ENCODE measurements at regions not wholly inside any gene's neighbourhood (a gene's known extent, or its start where the extent isn't known, plus 50 kb on each side); places are given as distances from the start of the nearest gene placed in this dataset.
"Not testable (repeated sequence)": the region's sequence is repeated elsewhere in the genome, so short reads cannot be mapped to it uniquely, and the experiment has no call there.

- DNase-seq (ENCODE audit: low spot score) = no peak
These were observed 1720.2 kb downstream of the MRPL39 start for GRCh38 chr21:23886828-23887724.

DNA sequence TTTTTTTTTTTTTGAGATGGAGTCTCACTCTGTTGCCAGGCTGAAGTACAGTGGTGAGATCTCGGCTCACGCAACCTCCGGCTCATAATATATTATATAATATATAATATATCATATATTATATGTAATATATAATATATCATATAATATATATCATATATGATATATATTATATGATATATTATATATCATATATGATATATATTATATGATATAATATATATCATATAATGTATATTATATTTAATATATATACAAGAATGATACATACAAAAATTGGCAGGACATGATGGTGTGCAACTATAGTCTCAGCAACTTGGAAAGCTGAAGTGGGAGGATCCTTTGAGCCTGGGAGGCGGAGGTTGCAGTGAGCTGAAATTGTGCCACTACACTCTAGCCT lies 1725.5 kb downstream of the MRPL39 start:
- DNase-seq (ENCODE audit: low spot score) = no peak

- DNase-seq (ENCODE audit: low spot score) = peak; percentile 5
These were observed 1730.2 kb downstream of the MRPL39 start for GRCh38 chr21:23876925-23877558.

DNA sequence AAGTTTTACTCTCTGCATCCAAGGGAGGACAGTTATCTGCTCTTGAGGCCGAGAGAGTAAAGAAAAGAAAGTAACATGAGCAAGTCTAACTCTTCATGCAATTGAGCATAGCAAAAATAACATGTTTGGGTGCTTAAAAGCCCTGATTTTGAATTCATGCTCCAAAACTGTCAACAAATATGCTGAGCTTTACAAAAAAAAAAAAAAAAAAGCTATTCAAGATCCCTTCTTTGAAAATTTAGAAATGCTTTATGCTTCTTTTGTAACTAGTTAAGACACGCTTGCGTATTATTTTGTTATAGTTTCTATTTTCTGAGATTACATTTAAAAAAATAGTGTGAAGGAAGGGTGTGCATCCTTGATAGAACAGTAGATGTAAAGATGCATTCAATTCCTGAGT lies 1733.0 kb downstream of the MRPL39 start:
- DNase-seq (ENCODE audit: low spot score) = no peak

GRCh38 chr21:23861911-23862504 lies 1745.3 kb downstream of the MRPL39 start:
- no peak for DNase-seq (ENCODE audit: low spot score)

DNA sequence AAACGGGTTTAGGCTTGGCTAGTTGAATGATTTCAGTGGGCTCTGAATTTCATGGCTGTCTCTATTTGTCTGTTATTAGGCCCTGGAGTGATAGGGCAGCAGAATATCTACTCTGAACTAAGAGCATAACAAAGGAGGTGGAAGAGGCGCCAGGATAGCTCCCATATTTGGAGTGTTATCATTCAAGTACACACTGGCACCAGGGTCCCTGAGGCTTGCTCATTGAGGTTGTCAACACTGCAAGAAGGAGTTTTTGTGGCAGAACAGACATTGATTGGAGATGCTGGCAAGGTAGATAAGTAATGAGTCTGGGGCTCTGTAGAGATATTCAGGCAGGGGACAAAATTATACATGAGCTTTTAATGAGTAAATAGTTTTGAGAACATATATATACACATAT lies 1748.4 kb downstream of the MRPL39 start:
- no peak for DNase-seq (ENCODE audit: low spot score)

DNA sequence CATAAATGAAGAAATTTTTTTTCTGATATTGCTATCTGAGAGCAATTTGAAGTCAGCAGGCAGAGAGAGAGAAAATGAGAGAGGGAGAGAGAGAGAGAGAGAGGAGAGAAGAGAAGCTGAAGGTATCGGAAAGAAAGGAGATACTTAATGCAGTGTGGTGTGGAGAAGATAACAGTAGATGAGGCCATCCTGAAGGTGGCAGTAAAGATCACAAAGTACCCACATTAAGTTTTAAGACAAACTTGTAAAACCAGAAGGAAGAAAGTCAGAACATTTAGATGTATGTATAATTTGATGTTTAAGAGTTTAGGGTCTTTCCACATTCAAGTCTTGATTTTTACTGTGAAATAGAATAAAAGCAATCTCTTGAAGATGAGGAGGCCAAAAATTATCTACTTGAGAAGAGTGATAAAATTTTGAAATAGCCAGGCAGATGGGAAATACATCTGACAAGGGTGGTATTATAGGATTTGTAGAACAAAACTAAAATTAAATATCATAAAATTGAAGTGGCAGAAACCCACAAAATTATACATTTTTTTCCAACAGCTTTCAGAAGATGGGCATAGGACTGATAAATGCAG lies 1753.4 kb downstream of the MRPL39 start:
- DNase-seq (ENCODE audit: low spot score) = peak; percentile 80

DNA sequence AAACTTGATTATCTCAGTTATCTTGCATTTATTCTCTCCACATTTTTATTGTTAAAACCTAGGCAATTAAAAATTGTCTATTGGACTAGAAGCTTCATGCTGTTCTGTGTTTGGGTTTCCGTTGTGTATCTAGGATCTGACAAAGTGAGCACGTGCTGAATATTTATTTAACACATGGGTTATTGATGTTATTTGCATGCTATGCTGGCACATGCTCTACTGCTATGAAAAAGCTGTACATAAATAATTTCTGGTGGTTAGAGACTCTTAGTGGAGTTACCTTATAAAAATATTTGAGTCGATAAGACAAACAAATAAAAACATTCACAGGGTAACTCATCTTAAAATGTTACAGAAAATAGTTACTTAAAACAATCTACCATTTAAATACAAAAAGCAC lies 1769.7 kb downstream of the MRPL39 start:
- no peak for DNase-seq (ENCODE audit: low spot score)

DNA sequence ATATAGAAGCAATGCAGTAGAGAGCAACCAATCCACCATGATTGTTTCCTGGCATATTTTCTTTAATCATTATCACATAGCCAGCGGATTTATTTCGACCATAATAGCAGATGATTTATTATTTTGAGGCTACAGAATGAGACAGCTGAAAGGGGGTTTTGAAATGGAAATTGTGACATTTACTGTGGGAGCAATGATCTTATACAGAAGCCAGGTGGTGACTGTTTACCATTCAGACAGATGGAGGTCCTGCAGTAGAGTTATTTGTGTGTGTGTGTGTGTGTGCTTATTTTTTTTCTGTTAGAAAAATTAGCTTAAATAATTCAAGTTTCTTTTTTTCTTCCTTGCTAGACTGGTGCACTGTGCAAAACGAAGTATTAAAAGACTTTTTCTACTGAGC lies 1784.5 kb downstream of the MRPL39 start:
- DNase-seq (ENCODE audit: low spot score) = no peak

DNA sequence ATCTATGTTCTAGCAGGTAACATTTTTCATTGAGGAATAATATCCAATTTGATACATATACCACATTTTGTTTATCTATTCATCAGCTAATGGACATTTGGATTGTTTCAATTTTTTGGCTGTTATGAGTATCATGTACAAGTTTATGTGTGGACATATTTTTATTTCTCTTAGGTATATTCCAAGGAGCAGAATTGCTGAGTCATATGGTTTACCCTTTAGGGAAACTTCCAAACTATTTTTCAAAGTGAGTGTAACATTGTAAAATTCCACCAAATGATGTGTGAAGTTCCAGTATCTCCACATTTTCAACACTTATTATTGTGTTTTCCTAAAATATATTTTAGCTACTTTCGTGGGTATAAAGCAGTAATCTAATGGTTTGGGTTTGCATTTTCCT lies 1789.9 kb downstream of the MRPL39 start:
- DNase-seq (ENCODE audit: low spot score) = no peak

DNA sequence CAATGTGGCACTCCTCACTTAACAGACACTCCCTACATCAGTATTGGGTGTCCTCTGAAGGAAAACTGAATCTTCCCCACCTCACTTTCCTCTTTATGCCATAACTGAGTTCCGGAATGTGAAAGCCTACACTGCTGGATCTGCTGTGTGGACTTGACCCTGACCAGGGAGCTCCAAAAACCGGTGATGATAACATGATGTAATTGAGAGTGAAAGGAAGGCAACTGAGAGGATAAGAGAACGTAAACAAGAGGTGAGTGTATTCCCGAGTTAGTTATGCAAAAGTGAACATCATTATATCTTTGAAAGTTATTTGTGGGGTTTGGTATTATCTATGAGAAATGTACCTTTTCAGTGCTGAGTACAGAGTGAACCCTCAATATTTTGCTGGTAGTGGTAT lies 1794.8 kb downstream of the MRPL39 start:
- no peak for DNase-seq (ENCODE audit: low spot score)

GRCh38 chr21:23811805-23812204 lies 1795.5 kb downstream of the MRPL39 start:
- DNase-seq (ENCODE audit: low spot score) = no peak

GRCh38 chr21:23809573-23809972 lies 1797.7 kb downstream of the MRPL39 start:
- no peak for DNase-seq (ENCODE audit: low spot score)

- not testable (repeated sequence) for DNase-seq (ENCODE audit: low spot score)
These were observed 1800.2 kb downstream of the MRPL39 start for GRCh38 chr21:23806966-23807548.

- no peak for DNase-seq (ENCODE audit: low spot score)
These were observed 1802.4 kb downstream of the MRPL39 start for GRCh38 chr21:23804866-23805265.

GRCh38 chr21:23801292-23801691 lies 1806.0 kb downstream of the MRPL39 start:
- no peak for DNase-seq (ENCODE audit: low spot score)

- no peak for DNase-seq (ENCODE audit: low spot score)
These were observed 1807.9 kb downstream of the MRPL39 start for GRCh38 chr21:23799376-23799775.

DNA sequence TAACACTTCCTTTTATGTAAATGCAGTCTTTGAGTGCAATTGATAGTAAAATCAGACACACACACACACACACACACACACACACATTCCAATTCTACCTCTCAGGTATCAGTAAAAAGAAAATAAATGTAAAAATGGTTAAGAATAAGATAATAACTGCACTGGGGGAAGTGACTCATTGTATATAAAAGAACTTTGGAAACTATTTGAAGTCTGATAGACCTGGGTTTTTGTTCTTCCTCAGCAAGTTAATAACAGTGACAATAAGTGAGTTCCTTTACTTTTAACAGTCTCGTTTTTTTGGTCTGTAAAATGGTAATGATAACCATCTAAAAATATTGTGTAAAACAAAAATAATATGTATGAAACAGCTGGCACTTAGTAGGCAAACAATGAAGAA lies 1815.0 kb downstream of the MRPL39 start:
- DNase-seq (ENCODE audit: low spot score) = no peak

GRCh38 chr21:23789864-23790263 lies 1817.4 kb downstream of the MRPL39 start:
- no peak for DNase-seq (ENCODE audit: low spot score)

- DNase-seq (ENCODE audit: low spot score) = no peak
These were observed 1827.0 kb downstream of the MRPL39 start for GRCh38 chr21:23780326-23780725.

GRCh38 chr21:23743821-23744220 lies 1863.5 kb downstream of the MRPL39 start:
- DNase-seq (ENCODE audit: low spot score) = no peak

DNA sequence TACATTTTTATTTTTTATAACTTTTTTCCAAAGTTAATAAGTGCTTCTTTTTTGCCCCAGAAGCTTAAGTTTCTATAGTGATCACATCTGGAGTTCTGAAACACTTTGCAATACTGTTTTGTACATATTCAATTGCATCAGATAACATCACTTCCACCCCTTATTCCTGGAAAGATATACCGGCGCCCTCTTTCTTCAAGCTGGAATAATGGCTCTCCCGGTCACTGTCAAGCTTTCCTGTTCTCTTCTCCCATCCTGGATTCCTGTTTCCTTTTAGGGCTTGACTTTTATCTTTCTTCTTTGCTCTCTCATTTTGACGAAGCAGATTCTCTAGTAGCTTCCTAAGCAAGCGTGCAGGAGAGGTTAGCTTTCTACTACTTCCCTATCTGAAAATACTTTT lies 1866.8 kb downstream of the MRPL39 start:
- DNase-seq (ENCODE audit: low spot score) = no peak

Data from Ammon's horn (tissue), 1 donor.